ENCODE measurements at regions not wholly inside any gene's neighbourhood (a gene's known extent, or its start where the extent isn't known, plus 50 kb on each side); places are given as distances from the start of the nearest gene placed in this dataset.

DNA sequence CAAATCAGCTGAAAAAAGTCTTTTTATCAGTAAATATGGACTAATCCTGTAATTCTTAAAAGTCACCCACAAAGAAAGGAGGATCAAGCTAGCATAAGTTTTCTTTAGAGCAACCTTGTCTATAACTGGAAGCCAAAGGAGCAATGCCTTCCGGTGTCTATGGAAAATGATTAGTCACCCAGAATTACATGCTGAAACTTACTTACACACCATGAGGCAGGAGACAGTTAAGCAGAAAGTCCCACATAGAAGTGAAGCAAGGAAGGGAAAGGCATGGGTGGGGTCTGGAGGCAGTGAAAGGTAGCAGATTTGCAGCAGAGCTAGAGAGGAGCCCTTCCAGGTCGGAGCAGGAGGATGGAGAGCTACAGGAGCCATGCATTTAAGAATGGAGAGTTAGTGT, 153.7 kb upstream of the RIPOR2 start:
- DNase-seq (no peak), ATAC-seq (ENCODE audit: poor library complexity) (no peak)
- intact Hi-C loops (cut with DNase I), result no loop called here

- intact Hi-C loops (cut with DNase I), result no loop called here
- DNase-seq, result no peak
- no peak for ATAC-seq (ENCODE audit: poor library complexity)
Observed at GRCh38 chr6:25094726-25095125, 159.0 kb upstream of the RIPOR2 start.

GRCh38 chr6:25100288-25100687, 164.5 kb upstream of the RIPOR2 start:
- DNase-seq, result no peak
- intact Hi-C loops (cut with DNase I), result no loop called here
- ATAC-seq (ENCODE audit: poor library complexity), result no peak

- intact Hi-C loops (cut with DNase I), result no loop called here
- ATAC-seq (ENCODE audit: poor library complexity), result no peak
Observed at GRCh38 chr6:25103603-25104002, 167.8 kb upstream of the RIPOR2 start.

DNA sequence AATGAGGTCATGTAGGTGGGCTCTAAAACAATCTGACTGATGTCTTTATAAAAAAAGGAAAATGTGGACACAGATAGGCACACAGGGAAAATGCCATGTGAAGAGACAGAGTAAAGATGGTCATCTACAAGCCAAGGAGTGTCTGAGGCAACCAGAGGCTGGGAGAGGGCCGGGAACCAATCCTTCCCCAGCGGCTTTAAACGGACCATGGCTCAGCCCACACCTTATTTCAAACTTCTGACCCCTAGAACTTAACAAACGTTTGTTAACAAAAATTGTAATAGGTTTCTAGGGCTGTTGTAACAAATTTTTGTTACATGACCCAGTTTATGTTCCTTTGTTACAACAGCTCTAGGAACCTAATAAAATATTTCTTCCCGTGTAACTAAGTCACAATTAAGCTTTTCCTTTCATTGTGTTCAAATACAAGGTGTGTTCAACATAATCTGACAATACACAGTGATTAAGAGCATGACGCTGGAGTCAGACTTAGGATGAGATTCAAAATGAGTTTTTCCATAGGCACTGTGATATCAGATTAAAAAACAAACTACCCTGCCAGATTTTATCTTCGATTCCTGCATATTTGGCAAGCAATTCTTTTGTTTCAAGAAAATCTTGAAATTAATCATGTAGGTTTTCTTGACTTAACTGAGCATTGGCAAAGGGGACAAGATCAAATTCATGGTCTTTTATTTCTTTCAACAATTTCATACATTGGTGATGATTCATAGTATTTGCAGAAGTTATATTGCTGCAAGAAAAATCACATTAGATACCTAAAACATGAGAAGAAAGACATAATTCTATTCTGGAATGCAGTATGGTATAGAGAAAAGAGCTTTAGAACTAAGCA, 169.5 kb upstream of the RIPOR2 start:
- no peak for ATAC-seq (ENCODE audit: poor library complexity)
- no peak for DNase-seq
- intact Hi-C loops (cut with DNase I), result no loop called here

More at GRCh38 chr6:25103603-25104002, 167.8 kb upstream of the RIPOR2 start:
- DNase-seq, result no peak

GRCh38 chr6:25107218-25107617, 171.5 kb upstream of the RIPOR2 start:
- intact Hi-C loops (cut with DNase I), result no loop called here
- ATAC-seq (ENCODE audit: poor library complexity) (no peak), DNase-seq (no peak)

DNA sequence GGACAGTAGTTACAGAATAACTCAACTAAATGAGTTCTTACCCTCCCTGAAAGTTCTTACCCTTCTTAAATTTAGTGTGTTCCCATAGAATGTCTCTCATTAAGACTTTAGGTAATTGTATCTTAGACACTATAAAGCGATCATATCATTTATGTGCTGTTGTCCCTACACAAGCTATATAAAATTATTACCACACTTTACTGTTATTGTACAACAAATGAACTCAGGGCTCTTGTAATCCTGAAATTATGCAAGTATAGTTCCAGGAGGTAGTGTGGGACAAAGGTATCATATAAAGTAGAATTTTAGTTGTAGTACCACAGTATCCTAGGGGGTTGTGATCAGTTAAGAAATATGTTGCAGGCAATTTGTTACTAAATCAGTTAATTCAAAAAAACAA, 167.4 kb upstream of the CARMIL1 start:
- DNase-seq, result no peak
- intact Hi-C loops (cut with DNase I), result no loop called here
- no peak for ATAC-seq (ENCODE audit: poor library complexity)

GRCh38 chr6:25112322-25112773, 166.8 kb upstream of the CARMIL1 start:
- ATAC-seq (ENCODE audit: poor library complexity) (no peak), DNase-seq (no peak)
- intact Hi-C loops (cut with DNase I), result no loop called here

DNA sequence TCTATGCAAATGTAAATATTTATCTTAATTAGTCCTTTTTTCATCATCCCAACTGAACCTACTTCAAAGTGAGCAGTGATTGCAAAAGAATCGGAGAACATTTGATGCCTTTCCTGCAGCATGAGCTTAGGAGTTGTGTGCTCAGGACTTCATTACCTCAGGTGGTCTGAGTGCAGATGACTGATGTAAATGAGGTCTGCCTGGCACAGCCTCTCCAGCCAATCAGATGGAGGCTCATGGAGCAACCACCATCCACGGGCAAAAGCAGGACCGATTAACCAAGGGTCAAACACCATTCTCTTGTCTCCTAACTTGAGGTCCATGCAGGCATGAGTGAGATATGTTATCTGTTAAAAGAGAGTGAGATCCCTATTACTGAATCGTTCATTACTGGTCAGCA, 165.7 kb upstream of the CARMIL1 start:
- no peak for DNase-seq
- ATAC-seq (ENCODE audit: poor library complexity), result no peak
- intact Hi-C loops (cut with DNase I), result no loop called here

- DNase-seq (no peak), ATAC-seq (ENCODE audit: poor library complexity) (no peak)
- intact Hi-C loops (cut with DNase I), result no loop called here
Observed at GRCh38 chr6:25118038-25118437, 161.1 kb upstream of the CARMIL1 start.

GRCh38 chr6:25121186-25121585, 158.0 kb upstream of the CARMIL1 start:
- no peak for ATAC-seq (ENCODE audit: poor library complexity)
- no peak for DNase-seq
- intact Hi-C loops (cut with DNase I), result no loop called here

GRCh38 chr6:25122001-25122400, 157.2 kb upstream of the CARMIL1 start:
- DNase-seq (peak; percentile 63), ATAC-seq (ENCODE audit: poor library complexity) (peak; percentile 71)
- intact Hi-C loops (cut with DNase I), result no loop called here

GRCh38 chr6:25122622-25123237, 156.4 kb upstream of the CARMIL1 start:
- intact Hi-C loops (cut with DNase I), result no loop called here
- ATAC-seq (ENCODE audit: poor library complexity) (no peak), DNase-seq (no peak)

- intact Hi-C loops (cut with DNase I), result no loop called here
- DNase-seq (no peak), ATAC-seq (ENCODE audit: poor library complexity) (no peak)
Observed at GRCh38 chr6:25124216-25124715, 154.9 kb upstream of the CARMIL1 start.

DNA sequence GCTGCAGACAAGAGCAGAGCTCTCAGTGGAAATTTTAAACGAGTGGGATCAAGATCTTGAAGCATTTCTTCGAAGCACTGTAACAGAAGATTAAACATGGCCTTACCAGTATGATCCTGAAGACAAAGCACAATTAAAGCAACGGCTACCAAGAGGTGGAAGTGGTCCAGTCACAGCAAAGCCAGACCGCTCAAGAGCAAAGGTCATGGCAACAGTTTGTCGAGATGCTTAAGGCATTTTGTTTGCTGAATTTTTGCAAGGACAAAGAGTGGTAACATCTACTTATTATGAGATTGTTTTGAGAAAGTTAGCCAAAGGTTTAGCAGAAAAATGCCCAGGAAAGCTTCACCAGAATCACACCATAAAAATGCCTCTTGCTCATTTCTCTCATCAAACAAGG, 153.4 kb upstream of the CARMIL1 start:
- intact Hi-C loops (cut with DNase I), result no loop called here

GRCh38 chr6:25127076-25127837, 151.9 kb upstream of the CARMIL1 start:
- ATAC-seq (ENCODE audit: poor library complexity) (no peak), DNase-seq (no peak)
- intact Hi-C loops (cut with DNase I), result no loop called here

More for the DNA sequence above, 153.4 kb upstream of the CARMIL1 start:
- ATAC-seq (ENCODE audit: poor library complexity), result no peak
- no peak for DNase-seq

- intact Hi-C loops (cut with DNase I), result no loop called here
- ATAC-seq (ENCODE audit: poor library complexity) (peak; percentile 22), DNase-seq (no peak)
Observed at GRCh38 chr6:25130518-25130917, 148.7 kb upstream of the CARMIL1 start.

- DNase-seq, result no peak
- no peak for ATAC-seq (ENCODE audit: poor library complexity)
- intact Hi-C loops (cut with DNase I), result no loop called here
Observed at GRCh38 chr6:25132934-25133333, 146.2 kb upstream of the CARMIL1 start.

DNA sequence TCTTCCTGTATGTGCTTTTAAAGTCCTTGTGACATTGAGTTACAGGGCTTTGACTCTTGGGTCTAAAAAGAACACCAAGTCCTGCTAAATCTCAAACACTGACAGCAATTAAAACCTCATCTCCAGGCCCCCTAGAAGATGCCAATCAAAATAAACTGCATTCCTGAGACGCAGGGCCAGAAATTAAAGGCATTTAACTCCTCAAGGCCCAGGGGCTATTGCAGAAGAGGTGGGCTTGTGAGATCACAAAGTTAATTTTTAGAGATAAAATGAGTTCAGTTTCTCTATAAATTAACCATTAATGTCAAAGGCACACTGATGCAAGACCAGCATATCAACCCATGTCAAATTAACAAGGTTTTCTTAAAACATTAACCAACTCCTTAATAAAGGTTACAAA, 145.6 kb upstream of the CARMIL1 start:
- no peak for ATAC-seq (ENCODE audit: poor library complexity)
- intact Hi-C loops (cut with DNase I), result no loop called here
- DNase-seq, result no peak

Measured in Right ventricle myocardium superior (tissue), 1 donor.